HG03457 (cell line): ENCODE measurements at regions not wholly inside any gene's neighbourhood (a gene's known extent, or its start where the extent isn't known, plus 50 kb on each side); places are given as distances from the start of the nearest gene placed in this dataset.
"Not testable (repeated sequence)": the region's sequence is repeated elsewhere in the genome, so short reads cannot be mapped to it uniquely, and the experiment has no call there.

Source experiments
- ATAC-seq: cut with Tn5 transposase; IDR thresholded peaks from one replicate; pipeline ENCODE4 v1.9.1; 2021; ENCODE audit warnings: moderate number of reproducible peaks; ENCODE audit not compliant: unreplicated experiment

DNA sequence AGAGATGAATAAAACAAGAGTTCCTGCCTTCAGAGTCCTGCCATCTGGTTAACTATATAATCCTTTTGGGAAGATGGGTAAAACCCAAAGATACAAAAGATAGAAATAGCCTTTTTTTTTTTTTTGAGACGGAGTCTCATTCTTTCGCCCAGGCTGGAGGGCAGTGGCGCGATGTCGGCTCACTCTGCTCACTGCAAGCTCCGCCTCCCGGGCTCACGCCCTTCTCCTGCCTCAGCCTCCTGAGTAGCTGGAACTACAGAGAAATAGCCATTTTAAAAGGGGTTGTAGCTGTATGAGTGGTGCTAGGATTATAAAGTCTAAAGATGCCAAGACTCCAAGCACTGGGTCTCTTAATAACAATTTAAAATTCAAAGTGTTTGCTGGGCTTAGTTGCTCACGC lies 97.2 kb downstream of the KDR start:
- no peak for ATAC-seq

DNA sequence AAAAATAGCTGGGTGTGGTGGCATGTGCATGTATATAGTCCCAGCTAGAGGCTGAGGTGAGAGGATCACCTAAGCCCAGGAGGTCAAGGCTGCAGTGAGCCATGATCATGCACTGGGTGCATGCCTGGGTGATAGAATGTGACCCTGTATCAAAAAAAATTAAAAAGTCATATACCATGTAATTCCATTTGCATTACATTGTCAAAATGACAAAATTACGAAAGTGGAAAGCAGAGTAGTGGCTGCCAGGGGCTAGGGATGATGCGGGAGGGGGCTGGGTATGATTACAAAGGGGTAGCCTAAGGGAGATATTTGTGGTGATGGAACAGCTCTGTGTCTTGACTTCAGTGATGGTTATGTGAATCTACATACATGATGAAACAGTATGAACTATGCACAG lies 97.8 kb downstream of the KDR start:
- no peak for ATAC-seq

DNA sequence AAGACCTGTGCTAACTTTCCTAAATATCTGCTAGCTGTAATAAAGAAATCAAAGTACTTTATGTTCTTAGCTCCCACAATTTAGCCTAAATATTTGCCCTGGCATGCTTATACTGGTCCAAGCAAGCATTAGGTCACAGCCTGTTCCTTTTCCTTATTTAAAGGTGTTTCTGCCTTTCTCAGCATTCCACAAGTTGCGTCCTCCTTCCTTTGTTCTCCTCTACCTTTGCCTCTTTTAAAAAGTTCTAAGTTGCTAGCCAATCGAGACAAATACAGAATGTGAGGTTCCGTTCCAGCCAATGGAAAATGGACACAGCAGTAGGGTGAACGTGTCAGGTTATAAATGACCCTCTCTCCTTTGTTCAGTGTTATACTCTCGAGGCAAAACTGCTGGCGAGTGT lies 99.9 kb downstream of the KDR start:
- not testable (repeated sequence) for ATAC-seq

DNA sequence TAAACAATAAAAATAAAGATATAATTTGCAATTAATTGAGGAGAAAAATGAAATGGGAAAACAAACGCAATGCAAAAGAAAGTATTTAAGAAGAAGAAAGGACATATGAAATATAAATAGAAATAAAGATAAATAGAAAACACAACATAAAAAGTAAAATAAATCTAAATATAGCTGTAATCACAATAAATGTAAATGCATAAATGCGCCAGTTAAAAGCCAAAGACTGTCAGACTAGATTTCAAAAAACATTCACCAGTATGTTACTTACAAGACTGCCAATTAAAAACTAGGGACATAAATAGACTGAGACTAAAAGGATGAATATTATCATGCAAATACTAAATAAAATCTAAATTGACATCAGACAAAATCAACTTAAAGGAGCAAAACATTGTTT lies 102.4 kb downstream of the KDR start:
- ATAC-seq: no peak

DNA sequence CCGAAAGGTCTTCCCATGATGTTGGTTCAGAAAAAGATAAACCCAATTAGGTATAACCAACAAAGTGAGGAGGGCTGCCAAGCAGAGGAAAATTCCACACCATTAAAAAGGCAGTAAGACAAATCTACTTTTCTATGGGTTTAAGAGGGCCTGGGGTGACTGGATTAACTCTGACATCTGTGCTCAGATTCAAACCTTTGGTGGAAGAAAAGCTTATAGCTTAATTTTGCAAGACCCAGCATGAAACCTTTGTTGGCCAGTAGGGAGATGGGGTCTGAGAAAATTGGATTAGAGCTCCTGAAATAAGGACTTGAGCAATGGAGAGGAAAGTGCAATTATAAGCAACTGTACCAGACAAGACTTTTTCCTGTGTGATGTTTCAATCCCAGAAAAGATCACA lies 104.2 kb downstream of the KDR start:
- ATAC-seq: no peak

DNA sequence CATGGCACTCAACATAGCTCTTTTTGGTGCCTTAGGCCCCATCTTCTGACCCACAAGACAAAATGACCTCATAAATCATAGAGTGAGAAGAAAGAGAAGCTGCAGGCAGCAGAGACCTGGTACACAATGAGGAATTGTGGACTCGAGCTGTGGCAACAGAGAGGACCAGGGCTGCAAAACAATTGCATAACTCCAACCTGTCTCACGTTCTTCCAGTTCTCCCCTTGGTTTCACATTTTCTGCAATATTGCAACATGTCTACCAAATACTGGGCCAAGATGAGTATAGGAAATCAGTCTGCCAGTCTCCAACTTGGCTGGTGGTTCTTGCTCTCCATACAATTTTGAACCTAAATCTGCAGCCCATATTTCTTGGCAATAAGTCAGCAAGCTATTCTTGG lies 105.3 kb downstream of the KDR start:
- ATAC-seq: no peak

DNA sequence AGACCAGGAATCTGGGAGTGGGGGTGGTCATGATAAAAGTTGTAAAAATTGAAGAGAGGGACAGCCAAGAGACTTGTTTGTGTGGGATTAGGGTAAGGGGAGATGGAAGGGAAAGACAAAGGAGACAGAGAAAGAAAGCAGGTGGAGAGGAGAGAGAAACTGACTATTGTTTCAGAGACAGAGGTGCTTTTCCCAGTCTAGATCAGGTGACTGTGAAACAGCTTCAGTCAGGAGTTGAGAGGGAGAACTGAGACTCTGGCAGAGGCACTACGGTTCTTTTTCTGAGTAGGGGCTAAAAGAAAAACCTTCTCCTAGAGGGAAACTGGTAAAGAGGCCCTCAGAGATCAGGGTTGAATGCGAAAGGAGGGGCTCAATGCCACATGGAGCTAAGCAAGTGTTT lies 106.4 kb downstream of the KDR start:
- ATAC-seq: no peak

DNA sequence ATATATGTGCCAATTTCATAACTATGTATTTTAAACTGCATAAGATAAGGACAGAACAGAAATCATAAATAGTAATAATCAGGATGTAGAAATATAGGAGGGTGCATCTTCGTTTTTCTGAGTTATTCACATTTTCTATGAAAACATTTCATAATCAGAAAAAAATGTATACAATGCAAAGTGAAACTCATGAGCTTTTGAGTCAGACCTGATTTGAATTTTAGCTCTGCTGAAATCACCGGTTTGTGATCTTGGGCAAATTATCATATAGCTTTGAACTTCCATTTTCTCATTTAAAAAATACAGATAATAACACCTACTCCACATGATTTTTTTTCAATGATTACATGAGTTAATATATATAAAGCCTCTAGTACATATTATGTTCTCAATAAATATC lies 106.9 kb downstream of the KDR start:
- ATAC-seq: no peak

DNA sequence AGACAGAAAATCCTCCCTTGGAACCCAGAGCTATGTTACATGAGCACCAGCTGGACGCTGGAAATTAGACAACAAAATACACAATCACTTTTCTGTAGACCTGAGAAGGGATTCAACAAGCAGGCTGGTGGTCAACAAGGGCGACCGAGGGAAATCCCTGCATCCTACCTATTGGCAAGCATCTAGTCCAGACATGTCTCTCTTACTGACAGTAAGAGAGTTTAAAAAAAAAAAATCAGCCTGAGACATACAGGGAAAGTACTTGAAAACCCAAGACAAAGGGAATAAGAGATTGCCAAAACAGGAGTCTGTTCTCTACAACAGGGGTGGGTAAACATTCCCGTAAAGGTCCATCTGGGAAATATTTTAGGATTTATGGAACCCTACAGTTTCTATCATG lies 108.0 kb downstream of the KDR start:
- ATAC-seq: no peak

DNA sequence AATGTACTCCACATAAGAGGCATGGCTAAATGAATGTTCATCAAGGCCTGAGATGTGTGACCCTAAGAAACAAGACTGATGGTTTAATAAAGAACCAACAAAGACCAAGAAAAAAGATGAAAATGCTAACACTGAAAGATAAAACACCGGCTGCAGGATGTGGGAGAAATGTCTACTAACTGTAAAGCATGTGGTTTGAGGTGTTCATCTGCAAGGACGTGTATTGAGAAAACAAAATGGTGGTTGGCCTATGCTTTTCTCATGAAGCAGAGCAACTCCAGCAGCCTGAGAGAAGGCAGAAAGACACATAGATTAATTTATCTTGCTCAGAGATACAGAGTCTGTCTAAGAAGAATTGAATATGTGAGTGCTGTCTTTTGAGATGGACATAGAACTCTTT lies 109.3 kb downstream of the KDR start:
- no peak for ATAC-seq

DNA sequence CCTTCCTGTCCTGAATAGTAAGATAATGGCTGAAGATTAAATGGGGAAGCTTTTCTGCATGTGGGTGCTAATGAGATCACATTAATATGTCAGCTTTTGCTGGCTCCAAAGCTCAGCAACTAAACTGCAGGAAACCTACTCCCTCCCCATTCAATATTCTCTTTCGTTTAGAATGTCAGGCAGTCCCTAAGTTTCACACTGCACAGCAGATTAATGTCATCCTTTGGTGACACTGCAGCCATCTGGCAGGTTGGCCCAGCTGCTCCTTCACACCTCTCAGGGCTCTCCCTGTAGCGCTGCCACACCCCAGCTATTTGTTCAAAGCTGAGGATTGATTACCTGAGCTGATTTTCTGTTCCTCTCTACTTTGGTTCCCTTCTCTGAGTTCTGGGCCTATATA lies 110.5 kb downstream of the KDR start:
- ATAC-seq: no peak

DNA sequence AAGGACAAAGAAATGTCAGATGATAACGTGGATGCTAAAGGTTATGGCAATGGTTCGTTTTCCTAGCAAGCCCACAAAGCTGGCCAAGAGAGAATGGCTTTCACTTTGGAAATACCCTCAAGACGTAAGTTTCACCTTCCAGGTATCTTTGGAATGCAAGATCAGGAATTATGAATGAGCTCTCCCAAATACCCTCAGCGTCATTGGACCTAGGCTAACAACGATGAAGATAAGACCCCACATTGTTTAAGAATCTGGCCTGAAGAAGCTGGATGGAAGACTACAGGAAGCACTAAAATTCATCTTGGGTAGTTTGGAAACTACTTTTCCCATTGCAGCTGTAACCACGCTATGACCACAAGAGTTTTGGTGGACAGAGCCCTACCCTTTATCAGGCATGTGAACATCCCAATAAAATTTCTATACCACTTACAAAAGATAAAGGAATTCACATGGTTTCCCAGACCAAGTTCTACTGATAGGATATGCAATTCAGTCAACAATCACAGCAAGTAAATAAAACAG lies 111.9 kb downstream of the KDR start:
- ATAC-seq: no peak

DNA sequence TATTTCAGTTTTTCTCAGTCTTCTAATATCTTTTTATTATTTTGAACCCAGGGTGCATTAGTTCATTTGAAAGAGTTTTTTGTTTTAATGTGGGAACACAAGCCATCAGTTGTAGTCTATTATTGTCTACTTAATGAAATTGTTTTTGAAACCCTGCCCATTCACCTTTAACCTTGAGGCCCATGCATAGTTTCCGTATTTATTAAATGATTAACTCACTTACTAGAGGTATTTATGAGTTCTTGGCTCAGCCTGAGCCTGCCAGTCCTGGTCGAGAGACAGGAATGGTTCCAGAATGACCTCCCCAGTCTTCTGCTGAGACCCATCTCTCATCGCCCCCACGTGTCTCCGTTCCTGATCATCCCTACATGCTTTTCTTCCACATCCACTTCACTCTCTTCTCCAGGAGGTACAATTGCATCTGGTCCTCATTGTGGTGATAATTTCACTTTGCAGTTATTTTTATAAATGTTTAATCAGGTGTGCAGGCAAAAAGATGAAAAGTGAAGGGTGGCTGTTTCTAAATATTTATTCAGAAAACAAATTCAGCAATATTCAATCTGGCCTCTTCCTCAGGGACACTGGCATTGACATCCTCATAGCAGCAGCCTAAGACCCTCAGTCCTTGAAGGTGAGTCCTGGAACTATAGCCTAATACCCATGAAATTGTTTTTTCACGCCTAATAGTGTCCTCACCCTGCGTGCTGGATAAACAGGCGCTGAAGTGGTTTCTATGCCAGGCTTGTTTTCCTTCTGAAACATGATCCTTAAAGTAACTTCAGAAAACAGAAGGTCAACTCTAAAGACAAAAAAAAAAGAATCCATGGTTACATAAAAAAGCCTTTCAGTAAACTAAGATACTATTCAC lies 112.8 kb downstream of the KDR start:
- no peak for ATAC-seq

DNA sequence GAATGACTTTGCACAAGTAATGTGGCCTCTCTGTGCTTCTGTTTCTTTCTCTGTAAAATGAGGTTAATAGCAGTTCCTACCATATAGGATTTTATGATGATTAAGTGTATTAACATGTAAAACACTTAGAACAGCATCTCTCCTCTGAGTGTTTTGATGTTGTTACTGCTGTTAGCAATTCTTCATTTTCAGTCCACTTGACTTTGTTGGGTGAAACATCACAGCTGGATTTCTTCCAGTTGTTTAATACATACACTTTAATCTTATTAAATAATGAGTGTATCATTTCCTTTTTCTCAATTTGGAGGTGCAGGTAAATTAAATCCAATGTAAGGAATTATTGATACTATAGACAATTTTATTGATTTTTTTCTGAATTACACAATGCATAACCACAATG lies 113.6 kb downstream of the KDR start:
- no peak for ATAC-seq

DNA sequence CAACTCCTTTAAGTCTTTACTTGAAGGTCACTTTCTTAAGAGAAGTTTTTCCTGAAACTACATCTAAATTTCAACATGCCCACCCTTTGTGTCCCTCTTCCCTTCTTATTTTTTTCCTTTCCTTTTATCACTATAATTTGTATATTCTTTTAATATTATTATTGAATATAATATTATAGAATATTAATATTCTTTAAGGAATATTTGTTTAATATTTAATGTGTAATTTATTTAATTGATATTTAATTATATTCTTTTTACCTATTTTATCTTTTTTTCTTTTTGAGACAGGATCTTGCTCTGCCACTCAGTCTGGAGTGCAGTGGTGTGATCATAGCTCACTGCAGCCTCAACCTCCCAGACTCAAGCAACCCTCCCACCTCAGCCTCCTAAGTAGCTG lies 114.8 kb downstream of the KDR start:
- no peak for ATAC-seq

DNA sequence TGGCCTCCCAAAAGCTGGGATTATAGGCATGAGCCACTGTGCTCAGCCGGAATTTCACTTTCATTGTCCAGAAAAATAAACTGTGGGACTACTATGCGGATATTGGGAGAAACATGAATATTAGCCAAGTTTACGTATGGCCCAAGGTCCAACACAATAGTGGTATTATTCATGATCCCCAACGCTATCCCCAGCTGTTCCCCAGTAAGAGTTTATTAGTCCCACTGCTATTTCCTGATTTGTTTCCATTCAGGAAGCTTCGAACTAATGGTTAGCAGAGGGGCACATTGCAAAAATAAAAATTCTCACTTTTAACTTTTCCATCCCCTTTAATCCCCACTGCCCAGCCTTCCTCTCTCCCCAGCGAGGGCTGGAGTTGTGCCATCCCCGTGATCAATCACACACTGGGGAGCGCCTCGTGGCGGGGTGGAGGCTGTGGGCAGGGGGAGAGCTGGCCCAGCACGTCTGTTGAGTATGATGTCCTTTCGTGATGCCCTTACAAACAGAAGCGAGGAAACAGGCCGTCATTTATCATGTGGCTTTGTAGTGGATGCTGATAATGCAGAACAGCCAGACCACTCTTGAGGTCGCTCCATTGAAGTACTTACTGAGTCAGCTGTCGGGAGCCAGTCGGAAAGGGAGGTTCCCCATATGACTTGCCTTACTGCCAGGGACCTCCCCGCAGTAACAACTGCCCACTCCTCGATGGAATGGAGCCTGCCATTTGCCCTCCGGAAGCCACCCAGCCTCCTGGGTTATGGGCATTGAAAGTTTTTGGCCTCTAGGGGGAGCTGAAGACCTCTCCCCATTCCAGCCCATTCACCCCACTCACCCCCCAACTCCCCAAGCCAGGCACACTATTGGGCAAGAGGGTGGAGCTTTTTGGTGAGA lies 117.0 kb downstream of the KDR start:
- ATAC-seq: no peak

DNA sequence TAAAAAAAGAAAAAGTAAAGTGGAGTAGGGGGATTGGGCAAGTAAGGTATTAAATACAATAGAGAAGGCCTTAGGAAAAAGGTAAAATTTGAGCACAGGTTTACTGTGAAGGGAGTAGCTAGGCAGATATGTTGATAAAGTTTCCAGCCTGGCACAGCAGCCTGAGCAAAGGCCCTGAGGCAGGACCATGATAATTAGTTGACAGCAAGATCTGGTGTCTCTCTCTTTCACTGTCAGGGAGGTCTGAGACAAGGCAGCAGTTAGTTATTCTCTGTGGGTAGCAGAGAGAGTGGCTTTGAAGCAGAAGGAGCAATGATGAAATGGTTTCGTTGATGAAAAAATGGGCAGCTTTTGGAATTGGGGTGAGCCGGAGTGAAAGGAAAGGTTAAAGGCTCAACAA lies 119.5 kb downstream of the KDR start:
- no peak for ATAC-seq

DNA sequence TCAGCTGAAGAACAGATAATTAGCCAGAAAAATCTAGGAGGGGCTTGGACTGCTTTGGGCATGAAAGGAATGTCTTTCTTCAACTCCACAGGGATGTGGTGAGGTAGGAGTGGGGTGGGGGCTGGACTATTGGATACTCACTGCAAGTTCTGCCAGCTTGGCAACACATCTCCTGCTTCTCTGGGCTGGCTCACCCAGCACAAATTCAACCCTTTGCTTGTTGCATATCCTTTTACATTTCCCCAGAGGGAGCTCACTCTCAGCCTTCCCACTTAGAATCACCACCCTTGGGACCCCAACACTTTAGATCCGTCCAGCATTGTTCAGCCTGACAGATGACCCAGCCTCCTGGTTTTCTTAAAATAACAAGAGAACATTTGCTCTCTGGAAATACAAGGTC lies 120.6 kb downstream of the KDR start:
- ATAC-seq: no peak

DNA sequence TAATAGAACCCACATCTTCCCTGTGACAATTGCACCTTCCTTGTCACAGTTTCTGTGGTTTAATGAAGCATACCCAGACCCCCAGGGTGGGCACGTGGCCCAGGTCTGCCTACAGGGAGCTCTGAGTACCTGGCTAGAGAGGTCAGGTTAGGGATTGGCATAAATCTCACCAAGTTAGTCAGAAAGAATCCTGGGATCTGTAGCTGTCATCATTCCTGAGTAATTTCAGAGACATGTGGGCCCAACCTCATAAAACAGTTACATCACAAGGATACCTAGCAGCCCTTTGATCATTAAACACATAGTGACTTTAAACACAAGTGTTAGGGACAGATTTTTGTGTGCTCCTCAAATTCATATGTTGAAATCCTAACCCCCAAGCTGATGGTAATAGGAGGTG lies 123.0 kb downstream of the KDR start:
- ATAC-seq: no peak

DNA sequence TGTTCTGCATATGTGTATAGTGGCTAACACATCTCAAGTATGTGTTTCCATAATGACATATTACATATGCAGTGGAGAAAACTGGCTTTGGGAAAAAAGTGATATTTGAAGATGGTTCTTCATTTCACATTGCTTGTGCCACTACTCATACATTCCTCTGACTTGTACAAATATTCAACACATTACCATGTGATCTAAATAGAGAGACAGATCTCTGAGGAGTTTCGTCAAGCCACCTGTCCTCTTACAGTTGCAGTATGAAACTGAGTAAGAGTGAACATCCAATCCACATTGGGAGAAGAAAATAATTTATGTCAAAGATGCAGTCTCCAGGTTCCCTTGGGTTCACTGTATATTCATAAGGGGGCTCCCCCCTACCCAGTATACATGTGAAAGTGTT lies 123.9 kb downstream of the KDR start:
- no peak for ATAC-seq

DNA sequence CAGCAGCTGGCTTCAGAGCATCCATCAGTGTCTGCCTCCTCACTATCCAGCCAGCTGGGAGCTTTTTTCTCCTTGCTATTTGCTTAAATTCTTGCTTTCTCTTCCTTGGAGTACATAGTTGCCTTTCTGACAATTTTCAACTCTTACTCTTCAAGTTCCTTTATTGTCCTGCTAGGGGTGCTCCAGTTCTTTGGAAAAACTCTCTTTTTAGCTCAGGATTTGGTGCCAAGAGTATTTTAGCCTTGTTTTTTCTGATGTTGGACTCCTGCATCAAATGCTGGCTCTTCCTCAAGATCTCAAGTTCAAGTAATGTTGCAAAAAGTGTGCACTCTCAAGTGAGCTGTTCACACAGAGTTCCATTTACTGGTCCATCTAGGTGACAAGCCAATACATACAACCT lies 126.4 kb downstream of the KDR start:
- no peak for ATAC-seq

DNA sequence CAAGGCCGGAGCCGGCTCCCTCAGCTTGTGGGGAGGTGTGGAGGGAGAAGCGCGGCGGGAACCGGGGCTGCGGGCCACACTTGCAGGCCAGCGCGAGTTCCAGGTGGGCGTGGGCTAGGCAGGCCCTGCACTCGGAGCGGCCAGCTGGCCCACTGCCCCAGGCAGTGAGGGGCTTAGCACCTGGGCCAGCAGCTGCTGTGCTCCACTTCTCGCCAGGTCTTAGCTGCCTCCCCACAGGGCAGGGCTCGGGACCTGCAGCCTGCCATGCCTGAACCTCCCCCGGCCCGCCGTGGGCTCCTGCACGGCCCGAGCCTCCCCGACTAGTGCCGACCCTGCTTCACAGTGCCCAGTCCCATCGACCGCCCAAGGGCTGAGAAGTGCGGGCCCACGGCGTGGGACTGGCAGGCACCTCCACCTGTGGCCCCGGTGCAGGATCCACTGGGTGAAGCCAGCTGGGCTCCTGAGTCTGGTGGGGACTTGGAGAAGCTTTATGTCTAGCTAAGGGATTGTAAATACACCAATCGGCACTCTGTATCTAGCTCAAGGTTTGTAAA lies 131.8 kb downstream of the KDR start:
- ATAC-seq: not testable (repeated sequence)
